ENCODE measurements at regions not wholly inside any gene's neighbourhood (a gene's known extent, or its start where the extent isn't known, plus 50 kb on each side); places are given as distances from the start of the nearest gene placed in this dataset.

DNA sequence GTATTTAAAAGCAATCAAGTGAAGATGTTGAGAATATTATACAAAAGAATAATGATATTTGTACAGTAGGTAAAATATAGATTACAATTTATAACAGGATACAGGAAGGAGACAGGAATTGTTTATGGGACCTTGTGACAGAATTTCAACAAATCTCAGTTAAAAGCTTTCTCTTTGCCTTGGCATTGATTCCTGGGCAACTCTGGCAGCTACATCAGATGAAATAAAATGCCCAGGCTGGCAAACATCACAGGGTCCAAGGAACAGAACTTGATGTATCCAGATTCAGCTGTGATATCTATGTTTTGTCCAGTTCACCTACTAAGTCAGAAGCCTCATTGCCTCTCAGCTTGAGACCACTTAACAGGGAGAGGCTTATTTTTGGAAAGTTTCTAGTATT lies 473.1 kb downstream of the MCTP2 start:
- Histone ChIP-seq H3K9ac (ENCODE audit: low read length) (no peak overlapping the region), H4K20me1 (ENCODE audit: insufficient read depth, low read length) (no peaks in the 10 kb centered on the region), H3K79me2 (ENCODE audit: low read length) (no peaks in the 10 kb centered on the region), H3K4me1 (ENCODE audit: low read length) (no peaks in the 10 kb centered on the region), H3K36me3 (replicated peaks; ENCODE audit: low read depth, low read length) (no peaks in the 10 kb centered on the region), H3K9me3 (ENCODE audit: insufficient read depth, low read length) (no peaks in the 10 kb centered on the region), H2AFZ (ENCODE audit: low read depth, low read length) (no peak overlapping the region), H3K4me2 (ENCODE audit: low read length) (no peak overlapping the region), H3K4me3 (ENCODE audit: low read length) (no peak overlapping the region), H3K27me3 (ENCODE audit: low read depth, low read length) (no peaks in the 10 kb centered on the region), H3K27ac (ENCODE audit: low read length) (no peak overlapping the region)
- TF ChIP-seq, protein P1, sequence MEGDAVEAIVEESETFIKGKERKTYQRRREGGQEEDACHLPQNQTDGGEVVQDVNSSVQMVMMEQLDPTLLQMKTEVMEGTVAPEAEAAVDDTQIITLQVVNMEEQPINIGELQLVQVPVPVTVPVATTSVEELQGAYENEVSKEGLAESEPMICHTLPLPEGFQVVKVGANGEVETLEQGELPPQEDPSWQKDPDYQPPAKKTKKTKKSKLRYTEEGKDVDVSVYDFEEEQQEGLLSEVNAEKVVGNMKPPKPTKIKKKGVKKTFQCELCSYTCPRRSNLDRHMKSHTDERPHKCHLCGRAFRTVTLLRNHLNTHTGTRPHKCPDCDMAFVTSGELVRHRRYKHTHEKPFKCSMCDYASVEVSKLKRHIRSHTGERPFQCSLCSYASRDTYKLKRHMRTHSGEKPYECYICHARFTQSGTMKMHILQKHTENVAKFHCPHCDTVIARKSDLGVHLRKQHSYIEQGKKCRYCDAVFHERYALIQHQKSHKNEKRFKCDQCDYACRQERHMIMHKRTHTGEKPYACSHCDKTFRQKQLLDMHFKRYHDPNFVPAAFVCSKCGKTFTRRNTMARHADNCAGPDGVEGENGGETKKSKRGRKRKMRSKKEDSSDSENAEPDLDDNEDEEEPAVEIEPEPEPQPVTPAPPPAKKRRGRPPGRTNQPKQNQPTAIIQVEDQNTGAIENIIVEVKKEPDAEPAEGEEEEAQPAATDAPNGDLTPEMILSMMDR (IDR thresholded peaks at IDR 0.05; ENCODE audit: low read depth, low read length) = no peak
- TF ChIP-seq EZH2phosphoT487 (IDR thresholded peaks at IDR 0.05; ENCODE audit: low read depth) = no peak

DNA sequence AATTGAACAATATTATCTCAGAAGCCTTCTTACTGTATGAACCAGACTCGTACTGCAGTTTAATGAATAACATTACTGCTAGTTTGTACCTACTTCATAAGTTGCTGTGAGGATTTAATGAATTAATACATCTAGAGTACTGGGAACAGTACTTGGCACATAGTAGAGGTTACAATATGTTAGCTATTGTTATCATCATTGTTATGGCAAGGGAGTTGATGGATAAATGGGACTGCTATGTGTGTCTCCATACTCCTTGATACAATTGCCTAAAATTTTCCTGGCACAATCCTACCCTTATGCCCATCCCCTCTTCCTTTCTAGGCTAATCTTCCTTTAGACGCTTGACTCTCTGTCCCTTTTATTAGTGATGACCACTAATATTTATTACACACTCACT lies 473.6 kb downstream of the MCTP2 start:
- no peak for TF ChIP-seq EZH2phosphoT487 (IDR thresholded peaks at IDR 0.05; ENCODE audit: low read depth)
- TF ChIP-seq, protein P1 (IDR thresholded peaks at IDR 0.05; ENCODE audit: low read depth, low read length) = no peak
- H3K27me3 ChIP-seq (ENCODE audit: low read depth, low read length) = no peaks in the 10 kb centered on the region
- H3K79me2 ChIP-seq (ENCODE audit: low read length) = no peaks in the 10 kb centered on the region
- no peaks in the 10 kb centered on the region for H3K4me1 ChIP-seq (ENCODE audit: low read length)
- no peaks in the 10 kb centered on the region for H3K9me3 ChIP-seq (ENCODE audit: insufficient read depth, low read length)
- no peak overlapping the region for H3K4me2 ChIP-seq (ENCODE audit: low read length)
- no peaks in the 10 kb centered on the region for H3K36me3 ChIP-seq (replicated peaks; ENCODE audit: low read depth, low read length)
- H2AFZ ChIP-seq (ENCODE audit: low read depth, low read length) = no peak overlapping the region
- no peaks in the 10 kb centered on the region for H4K20me1 ChIP-seq (ENCODE audit: insufficient read depth, low read length)
- no peak overlapping the region for H3K27ac ChIP-seq (ENCODE audit: low read length)
- no peak overlapping the region for H3K4me3 ChIP-seq (ENCODE audit: low read length)
- no peak overlapping the region for H3K9ac ChIP-seq (ENCODE audit: low read length)

DNA sequence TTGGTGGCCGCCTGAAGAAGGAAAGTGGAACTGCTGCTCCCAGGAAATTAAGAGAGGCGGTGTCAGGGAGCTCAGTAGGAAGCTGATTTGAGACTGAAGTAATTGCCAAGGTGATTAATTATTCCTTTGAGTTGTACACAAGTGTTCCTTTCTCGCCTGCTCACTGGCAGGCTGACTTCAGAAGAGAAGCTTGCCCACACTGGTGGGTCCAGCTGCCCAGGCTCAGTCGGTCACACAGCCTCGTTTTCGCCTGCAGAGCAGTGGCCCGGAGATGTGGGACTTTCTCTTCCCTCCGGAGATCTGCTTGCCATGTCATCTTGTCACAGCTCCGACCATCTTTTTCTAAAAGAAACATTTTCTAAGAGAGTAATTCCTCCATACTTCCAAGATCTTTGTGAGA lies 478.0 kb downstream of the MCTP2 start:
- H2AFZ ChIP-seq (ENCODE audit: low read depth, low read length) = no peak overlapping the region
- H3K79me2 ChIP-seq (ENCODE audit: low read length) = no peaks in the 10 kb centered on the region
- no peaks in the 10 kb centered on the region for H3K27me3 ChIP-seq (ENCODE audit: low read depth, low read length)
- H3K4me1 ChIP-seq (ENCODE audit: low read length) = no peaks in the 10 kb centered on the region
- H3K36me3 ChIP-seq (replicated peaks; ENCODE audit: low read depth, low read length) = no peaks in the 10 kb centered on the region
- no peaks in the 10 kb centered on the region for H4K20me1 ChIP-seq (ENCODE audit: insufficient read depth, low read length)
- H3K4me3 ChIP-seq (ENCODE audit: low read length) = no peak overlapping the region
- TF ChIP-seq, protein P1 (IDR thresholded peaks at IDR 0.05; ENCODE audit: low read depth, low read length) = no peak
- TF ChIP-seq EZH2phosphoT487 (IDR thresholded peaks at IDR 0.05; ENCODE audit: low read depth) = no peak
- H3K4me2 ChIP-seq (ENCODE audit: low read length) = no peak overlapping the region
- no peak overlapping the region for H3K9ac ChIP-seq (ENCODE audit: low read length)
- H3K9me3 ChIP-seq (ENCODE audit: insufficient read depth, low read length) = no peaks in the 10 kb centered on the region
- H3K27ac ChIP-seq (ENCODE audit: low read length) = no peak overlapping the region

DNA sequence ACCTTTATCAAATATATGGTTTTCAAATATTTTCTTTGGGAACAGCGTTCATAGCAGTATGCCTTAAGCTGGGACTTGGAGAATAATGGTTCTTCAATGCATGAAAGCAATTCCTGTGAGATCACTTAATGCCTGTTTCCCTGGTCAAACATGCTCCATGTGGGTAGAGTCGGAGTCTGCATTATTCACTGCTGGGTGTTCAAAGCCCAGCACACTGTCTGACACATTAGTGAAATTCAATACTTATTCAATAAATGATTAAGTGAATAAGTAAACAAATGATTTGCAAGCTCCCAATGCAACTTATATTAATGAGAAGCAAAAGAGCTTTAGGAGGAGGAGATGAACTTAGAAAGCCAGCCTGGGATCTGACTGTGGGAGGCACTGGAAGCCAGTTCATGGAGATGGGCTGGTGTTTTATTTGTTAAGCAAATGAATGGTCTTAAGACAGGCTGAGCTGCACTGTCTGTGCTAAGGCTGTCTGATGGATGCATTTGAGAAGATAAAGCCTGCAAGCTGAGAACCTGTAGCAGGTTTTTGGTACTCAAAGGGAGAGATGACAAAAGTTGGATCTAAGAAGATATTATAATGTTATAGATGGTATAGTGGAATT lies 490.8 kb downstream of the MCTP2 start:
- Histone ChIP-seq H3K4me1 (ENCODE audit: low read length) (no peaks in the 10 kb centered on the region), H3K9ac (ENCODE audit: low read length) (no peak overlapping the region), H4K20me1 (ENCODE audit: insufficient read depth, low read length) (no peaks in the 10 kb centered on the region), H2AFZ (ENCODE audit: low read depth, low read length) (no peak overlapping the region), H3K27me3 (ENCODE audit: low read depth, low read length) (peaks cover 3% of the 10 kb centered on the region; the same call in 1 of the 2 replicates), H3K9me3 (ENCODE audit: insufficient read depth, low read length) (no peaks in the 10 kb centered on the region), H3K36me3 (replicated peaks; ENCODE audit: low read depth, low read length) (no peaks in the 10 kb centered on the region), H3K4me3 (ENCODE audit: low read length) (no peak overlapping the region), H3K4me2 (ENCODE audit: low read length) (no peak overlapping the region), H3K27ac (ENCODE audit: low read length) (no peak overlapping the region), H3K79me2 (ENCODE audit: low read length) (no peaks in the 10 kb centered on the region)
- no peak for TF ChIP-seq EZH2phosphoT487 (IDR thresholded peaks at IDR 0.05; ENCODE audit: low read depth)
- TF ChIP-seq, protein P1 (IDR thresholded peaks at IDR 0.05; ENCODE audit: low read depth, low read length) = no peak

Measured in OCI-LY3 (cell line).